ENCODE measurements at regions not wholly inside any gene's neighbourhood (a gene's known extent, or its start where the extent isn't known, plus 50 kb on each side); places are given as distances from the start of the nearest gene placed in this dataset.

GRCh38 chr9:27625751-27626150 is 52.5 kb upstream of the C9orf72 start:
- FAIRE-seq = no peak

GRCh38 chr9:27626244-27627187 is 53.2 kb upstream of the C9orf72 start:
- FAIRE-seq = no peak

GRCh38 chr9:27627188-27627564 is 53.9 kb upstream of the C9orf72 start:
- no peak for FAIRE-seq

GRCh38 chr9:27628311-27628710 is 55.0 kb upstream of the C9orf72 start:
- no peak for FAIRE-seq

DNA sequence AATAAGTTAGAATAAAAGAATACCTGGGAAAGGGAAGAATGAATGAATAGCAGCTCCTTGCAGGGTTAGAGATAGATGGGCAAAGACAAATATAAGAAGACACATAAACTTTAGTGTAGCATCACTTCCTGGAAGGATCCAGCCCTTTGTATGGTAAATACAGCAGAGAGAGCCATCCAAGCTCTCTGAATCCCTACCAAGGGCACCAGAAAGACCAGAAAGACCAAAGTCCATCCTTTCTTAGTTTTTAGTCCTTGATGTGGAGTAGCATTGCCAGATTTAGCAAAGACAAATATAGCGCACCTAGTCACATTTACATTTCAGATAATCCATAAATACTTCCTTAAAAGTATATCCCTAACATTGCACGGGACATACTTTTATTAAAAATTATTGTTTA is 56.1 kb upstream of the C9orf72 start:
- FAIRE-seq = no peak

- FAIRE-seq = no peak
These were observed 59.0 kb upstream of the C9orf72 start for GRCh38 chr9:27632254-27632653.

- no peak for FAIRE-seq
These were observed 60.5 kb upstream of the C9orf72 start for GRCh38 chr9:27633764-27634163.

DNA sequence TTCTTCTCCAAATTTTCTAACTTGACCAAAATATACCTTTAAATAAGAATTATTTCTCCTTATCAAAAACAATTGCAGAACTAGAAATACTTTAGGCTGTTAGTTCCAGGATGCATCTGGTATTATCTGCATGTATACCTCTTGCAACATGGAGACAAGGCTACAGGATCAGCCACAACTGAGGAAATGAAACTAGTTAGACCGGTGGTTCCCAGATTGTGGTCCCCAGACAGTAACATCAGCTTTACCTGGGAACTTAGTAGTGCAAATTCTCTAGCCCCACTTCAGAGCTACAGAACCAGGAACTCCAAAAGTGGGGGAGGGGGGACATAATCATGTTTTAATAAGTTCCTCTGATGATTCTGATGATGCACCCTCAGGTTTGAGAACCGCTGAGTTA is 61.6 kb upstream of the C9orf72 start:
- no peak for FAIRE-seq

DNA sequence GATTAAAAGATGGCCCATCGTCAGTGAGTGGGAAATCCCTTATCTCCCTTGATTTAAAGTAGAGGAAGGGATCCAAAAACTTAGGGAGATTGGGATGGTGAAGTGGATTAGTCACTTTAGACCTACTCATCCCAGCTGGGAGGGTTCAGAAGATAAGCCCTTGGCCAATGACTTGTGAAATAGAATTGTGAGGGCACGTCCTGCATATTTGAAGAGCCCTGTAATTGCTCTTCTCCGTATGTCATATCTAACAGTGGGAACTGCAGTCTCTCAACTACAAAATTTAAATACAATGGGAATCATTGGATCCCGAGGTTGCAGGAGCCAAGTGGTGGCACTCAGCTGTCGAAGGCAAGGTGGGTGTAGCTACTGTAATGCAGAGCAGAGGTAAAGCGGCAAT is 65.4 kb upstream of the C9orf72 start:
- FAIRE-seq = no peak

GRCh38 chr9:27645161-27645840 is 72.0 kb upstream of the C9orf72 start:
- FAIRE-seq = no peak

DNA sequence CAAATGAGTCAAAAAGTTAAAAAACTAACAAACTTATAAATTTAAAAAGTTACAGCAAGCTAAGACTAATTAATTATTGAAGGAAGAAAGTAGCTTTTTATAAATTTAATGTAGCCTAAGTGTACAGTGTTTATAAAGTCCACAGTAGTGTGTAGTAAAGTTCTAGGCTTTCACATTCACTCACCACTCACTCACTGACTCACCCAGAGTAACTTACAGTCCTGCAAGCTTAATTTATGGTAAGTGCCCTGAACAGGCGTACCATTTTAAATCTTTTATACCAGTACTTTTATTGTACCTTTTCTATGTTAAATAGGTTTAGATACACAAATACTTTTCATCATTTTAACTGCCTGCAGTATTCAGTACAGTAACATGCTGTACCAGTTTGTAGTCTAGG is 80.0 kb upstream of the C9orf72 start:
- FAIRE-seq = peak; percentile 47

DNA sequence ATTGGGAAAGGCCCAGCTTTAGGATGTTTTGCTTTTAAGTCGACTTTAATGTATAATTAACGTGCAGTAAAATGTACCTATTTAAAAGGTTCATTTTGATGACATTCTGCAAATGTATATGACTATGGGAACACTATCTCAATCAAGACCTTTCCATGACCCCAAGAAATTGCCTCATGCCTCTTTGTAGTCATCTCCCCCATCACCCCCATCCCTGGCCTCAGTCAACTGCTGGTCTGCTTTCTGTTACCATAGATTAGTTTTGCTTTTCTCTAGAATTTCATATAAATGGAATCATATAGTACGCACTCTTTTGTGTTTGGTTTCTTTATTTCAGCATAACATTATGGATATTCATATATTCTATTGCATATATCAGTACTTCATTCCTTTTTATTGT is 80.7 kb upstream of the C9orf72 start:
- no peak for FAIRE-seq

DNA sequence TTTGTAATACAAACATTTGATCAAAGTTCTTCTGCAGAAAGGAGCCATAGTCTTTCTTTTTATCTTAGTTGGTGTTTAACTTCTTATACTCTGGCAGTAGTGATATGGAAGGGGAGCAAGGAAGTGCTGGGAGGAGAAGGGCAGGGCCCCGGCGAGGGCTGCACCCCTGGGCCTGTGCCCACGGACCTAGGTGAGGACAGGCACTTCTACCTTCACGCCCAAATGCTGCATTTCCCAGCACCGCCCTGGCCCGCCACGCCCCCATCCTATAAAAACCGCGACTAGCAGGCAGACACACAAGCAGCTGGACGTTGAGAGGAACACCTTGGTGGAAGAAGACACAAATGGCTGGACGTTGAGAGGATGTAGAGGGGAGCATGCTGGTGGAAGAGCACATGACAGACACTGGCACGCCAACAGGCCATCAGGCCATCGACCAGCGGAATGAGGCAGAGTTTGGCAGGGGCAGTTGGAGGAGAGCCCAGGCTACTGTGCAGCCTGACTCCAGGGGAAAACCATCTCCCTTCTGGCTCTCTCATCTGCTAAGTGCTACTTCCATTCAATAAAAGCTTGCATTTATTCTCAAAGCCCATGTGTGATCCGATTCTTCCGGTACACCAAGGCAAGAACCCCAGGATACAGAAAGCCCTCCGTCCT is 81.5 kb upstream of the C9orf72 start:
- FAIRE-seq = no peak

DNA sequence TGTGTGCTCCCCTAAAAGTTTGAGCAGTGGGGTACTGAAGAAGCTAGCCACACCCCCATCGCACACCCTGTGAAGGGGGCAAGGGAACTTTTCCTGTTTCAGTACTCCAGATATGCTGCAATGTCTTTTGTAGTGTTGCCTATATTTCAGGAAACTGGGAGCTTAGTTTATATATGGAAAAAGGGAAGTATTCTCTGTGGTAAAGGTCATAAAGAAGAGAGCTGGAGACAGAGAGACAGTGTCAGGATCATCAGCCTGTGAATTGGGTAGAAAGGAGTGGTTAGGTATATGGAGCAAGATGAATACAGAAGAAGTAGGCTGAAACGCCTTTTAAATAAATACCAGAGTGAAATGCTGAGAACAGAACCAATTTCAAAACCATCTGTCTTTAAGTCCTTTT is 82.2 kb upstream of the C9orf72 start:
- no peak for FAIRE-seq

- FAIRE-seq = no peak
These were observed 85.7 kb upstream of the C9orf72 start for GRCh38 chr9:27659001-27659400.

DNA sequence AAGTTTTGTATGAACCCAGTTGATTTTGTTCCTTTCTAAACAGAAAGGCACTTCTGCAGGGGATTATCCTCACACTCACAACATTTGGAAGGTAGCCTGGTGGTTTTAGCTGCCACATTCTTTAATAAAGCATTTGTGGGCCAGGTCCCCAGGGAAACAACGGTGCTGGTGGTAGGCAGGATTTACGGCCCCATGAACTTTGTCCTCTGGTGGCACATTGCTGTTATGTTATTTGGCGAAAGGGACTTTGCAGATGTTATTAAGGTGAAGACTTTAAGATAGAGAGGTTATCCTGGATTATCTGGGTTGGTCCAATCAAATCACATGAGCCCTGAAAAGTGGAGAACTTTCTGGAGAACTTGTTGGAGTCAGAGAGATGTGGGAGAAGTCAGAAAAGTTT is 86.3 kb upstream of the C9orf72 start:
- FAIRE-seq = no peak

DNA sequence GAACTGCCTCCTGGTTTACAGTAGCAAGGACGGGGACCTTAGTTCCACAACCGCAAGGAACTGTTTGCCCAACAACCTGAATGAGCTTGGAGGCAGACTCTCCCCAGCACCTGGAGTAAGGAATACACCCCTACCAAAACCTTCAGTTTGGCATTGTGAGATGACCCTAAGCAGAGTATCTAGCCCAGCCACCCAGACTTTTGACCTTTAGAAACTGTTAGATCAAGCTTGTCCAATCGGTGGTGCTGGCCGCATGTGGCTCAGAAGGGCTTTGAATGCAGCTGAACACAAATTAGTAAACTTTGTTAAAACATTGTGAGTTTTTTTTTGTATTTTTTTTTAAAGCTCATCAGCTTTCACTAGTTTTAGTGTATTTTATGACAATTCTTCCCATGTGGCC is 86.9 kb upstream of the C9orf72 start:
- FAIRE-seq = no peak

GRCh38 chr9:27663526-27663925 is 90.2 kb upstream of the C9orf72 start:
- no peak for FAIRE-seq

DNA sequence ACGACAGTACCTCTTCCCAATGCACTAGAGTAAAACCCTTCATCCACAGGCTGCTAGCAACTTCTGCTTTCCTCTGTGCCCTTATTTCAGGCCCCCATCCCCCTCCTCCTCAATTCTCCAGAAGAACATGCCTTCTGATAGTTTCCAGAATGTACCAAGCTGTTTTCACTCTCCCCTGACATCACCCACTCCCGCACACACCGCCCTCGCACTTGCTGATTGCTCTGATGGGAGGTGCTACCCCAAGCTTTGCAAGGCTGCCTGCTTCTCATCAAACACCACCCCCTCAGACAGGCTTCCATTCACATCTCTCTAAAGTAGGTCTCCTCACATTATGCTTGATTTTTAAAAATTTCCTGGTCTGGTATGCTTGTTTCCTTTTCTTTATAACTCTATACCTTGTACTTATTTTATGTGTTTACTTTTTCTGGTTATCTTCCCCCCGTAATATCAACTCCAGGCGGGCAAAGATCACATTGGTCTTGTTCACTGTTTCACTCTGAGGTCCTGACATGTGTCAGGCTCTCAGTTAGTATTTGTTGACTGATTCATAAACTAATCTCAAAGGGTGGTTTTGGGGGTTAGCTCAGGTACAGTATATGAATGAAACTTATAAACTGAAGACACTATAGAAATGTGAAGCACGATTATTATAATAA is 91.0 kb upstream of the C9orf72 start:
- no peak for FAIRE-seq

DNA sequence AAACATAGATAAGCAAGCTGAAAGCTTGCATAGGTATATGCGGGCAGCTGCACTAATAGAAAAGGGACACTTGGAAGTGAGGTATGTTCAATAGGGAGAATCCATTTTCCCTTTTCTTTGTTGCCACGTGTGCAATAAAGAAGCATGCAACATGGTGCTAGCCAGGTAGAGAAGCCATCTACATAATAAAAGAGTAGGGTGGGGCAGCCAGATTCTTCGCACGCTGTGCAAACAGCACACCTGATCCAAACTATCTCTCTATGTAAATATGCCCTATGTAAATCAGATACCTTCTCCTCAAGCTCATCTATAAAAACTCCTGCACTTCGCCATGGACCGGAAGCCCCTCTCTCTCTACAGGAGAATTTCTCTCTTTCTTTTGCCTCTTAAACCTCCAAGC is 91.9 kb upstream of the C9orf72 start:
- no peak for FAIRE-seq

DNA sequence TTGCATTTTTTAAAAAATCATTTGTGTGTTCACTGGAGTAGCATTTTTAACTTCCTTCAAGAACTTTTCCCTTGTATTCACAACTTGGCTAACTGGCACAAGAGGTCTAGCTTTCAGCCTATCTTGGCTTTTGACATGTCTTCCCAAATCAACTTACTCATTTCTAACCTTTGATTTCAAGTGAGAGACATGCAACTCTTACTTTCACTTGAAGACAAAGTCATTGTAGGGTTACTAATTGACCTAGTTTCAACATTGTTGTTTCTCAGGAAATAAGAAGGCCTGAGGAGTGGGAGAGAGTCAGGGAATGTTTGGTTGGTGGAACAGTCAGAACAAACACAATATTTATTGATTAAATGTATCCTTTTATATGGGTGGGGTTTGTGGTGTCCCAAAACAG is 95.0 kb upstream of the C9orf72 start:
- no peak for FAIRE-seq

GRCh38 chr9:27671636-27672035 is 98.4 kb upstream of the C9orf72 start:
- FAIRE-seq = no peak

- no peak for FAIRE-seq
These were observed 99.4 kb upstream of the C9orf72 start for GRCh38 chr9:27672718-27673117.

Data from islet of Langerhans (tissue), 1 donor.